ENCODE measurements at regions not wholly inside any gene's neighbourhood (a gene's known extent, or its start where the extent isn't known, plus 50 kb on each side); places are given as distances from the start of the nearest gene placed in this dataset.

DNA sequence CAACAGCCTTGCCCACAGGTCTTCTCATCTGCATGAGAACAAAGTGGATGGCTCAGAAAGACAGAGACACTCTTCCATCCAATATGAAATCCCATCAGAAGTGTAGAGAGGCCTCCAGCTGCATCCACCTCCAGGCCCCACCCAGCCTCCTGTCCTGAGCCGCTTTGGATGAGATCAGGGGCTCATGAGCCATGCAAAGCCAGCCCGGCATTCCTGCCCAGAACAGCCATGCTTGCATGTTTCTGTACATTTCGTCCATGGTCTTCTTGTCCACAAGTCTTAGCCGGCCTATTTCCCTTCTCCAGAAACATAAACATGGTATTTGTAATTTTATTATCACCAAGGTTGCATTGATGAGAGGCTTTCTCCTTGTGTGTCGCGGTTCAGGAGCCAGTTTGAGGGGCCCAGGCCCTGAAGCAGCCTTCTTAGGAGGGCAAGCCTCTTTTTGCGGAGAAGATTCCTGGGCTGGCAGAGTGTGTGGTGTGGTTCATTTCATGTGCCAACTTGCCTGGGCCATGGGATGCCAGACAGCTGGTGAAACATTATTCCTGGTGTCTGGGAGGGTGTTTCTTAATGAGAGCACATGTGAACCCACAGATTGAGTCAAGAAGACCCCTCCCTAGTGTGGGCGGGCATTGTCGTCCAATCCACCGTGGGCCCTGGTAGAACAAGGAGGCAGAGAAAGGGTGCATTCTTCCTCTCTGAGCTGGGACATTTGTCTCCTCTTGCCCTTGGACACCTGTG lies 928.9 kb downstream of the TBC1D22A start:
- no peak for DNase-seq

DNA sequence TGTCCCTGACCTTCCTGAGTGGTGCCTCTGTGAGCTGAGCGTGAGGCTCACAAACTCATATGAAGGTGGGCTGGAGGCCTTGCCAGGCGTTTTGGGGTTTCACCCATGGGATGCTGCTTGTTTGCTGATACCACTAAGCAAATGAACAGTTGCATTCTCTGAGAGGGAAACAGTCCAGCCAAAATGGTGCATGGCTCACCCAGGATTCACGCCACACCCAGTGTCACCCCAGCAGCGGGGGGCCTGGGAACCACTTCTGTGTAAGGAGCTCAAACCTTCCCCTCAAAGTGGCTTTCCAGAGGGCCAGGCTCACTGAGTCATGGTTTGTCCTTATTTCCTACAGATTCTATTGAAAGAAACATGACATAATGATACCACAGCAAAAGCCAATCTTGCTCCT lies 928.1 kb downstream of the TBC1D22A start:
- no peak for DNase-seq

DNA sequence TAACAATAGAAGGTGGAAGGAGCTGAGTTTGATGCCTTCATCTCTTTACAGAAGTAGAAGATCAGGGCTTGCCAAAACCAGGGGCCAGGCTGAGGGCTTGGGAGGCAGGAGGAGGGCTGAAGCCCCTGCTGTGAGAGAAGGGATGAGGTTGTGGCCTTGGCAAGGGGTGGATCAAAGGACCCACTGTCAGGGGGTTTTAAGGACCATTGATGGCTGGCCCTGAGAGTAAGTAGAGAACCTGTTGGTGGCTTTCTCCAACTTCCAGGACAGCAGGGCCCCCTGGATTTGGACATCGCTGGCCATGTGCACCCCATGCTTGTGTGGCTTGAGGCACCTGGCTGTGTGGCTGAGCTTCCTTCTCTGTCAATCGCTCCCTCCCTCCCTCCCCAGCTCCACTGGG lies 927.7 kb downstream of the TBC1D22A start:
- no peak for DNase-seq

DNA sequence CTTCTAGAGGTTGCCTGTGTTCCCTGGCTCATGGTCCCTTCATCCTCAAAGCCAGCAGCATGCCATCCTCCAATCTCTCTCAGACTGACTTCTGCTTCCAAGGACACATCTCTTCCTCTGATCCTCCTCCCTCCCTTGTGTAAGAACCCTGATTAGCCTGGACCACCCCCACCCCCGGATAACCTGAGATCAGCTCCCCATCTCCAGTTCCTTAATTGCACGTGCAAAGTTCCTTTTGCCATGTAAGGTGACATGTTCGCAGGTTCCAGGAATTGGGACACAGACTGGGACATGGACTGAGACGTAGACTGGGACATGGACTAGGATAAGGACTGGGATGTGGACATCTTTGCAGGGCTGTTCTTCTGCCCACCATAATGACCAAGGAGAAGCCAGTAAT lies 925.3 kb downstream of the TBC1D22A start:
- DNase-seq: no peak

DNA sequence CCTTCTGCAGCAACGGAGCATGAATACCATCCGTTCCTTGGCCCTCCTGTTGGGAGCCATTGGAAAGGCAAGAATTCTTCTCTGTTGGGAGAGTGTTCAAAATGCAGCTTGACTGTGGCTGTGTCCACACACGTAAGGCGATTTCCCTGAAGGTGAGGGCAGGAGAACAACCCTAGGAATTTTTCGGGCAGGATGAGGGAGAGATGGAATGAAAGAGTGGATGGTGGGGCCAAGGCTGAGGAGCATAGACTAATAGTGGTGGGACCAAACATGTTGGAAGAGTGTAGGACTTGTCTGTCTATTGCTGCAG lies 924.9 kb downstream of the TBC1D22A start:
- no peak for DNase-seq

DNA sequence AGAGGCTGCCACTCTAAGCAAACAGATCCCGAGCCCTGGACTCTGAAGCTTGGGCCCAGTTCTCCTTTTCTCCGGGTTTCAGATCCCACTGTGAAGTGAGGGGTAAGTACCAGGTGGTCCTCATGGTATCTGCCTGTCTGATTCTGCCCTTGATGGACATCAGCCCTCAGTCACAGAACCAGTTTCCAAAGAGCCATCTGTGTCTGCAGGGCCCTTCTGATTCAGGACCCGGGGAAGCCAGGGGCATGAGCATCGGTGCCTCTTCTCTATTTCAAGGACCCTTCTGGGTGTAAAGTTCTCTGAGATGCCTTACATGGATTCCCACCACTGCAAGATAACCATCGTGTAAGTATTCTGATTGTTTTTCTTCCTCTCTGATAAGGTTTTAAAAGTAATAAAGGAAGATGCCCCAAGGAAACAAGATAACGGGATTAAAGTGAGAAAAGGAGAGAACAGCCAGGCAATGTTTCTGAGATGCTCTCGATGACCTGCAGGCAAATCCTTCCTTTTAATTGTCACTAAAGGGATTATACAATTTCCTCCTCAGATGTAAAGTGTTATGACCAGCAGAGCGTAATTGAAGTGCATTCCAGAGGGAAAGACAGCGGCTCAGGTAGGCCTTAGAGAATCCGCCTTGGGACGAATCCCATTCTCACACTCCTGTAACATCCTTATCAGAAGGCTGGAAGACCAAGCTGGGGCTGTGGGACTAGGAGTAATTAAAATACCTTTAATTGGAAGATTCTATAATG lies 924.3 kb downstream of the TBC1D22A start:
- DNase-seq: no peak

DNA sequence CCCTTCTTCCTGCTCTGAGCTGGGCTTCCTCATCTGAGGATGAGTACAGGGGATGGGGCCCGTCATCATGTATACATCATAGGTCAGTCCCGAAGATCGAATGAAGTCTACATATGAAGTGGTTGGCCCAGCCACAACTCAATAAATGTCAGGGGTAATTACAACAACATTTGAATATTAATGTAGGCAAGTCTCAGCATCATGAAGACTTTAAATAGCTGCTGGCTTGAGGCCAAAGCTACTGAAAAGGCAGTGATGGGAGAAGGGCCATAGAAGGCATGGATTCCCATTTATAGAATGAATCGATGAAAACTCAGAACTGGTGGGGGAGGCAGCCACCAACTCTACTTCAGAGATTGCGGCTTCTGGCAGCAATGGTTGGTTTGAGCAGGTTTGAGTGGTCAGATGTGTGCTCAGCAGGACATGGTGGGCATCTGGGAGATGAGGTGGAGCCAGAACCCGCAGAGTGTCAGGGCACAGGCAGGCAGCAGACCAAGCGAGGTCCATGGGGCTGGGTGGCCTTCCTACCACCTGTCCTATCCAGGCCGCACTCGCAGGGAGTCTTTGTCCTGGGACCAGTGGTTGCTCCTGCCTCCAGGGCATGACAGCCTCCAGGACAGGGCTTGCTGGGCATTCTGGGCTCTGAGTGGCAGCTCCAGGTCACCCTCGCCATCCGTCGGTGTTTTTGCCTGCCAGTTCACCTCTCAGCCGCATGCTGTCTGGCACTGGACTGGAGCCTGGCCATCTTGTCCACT lies 919.1 kb downstream of the TBC1D22A start:
- DNase-seq: no peak

DNA sequence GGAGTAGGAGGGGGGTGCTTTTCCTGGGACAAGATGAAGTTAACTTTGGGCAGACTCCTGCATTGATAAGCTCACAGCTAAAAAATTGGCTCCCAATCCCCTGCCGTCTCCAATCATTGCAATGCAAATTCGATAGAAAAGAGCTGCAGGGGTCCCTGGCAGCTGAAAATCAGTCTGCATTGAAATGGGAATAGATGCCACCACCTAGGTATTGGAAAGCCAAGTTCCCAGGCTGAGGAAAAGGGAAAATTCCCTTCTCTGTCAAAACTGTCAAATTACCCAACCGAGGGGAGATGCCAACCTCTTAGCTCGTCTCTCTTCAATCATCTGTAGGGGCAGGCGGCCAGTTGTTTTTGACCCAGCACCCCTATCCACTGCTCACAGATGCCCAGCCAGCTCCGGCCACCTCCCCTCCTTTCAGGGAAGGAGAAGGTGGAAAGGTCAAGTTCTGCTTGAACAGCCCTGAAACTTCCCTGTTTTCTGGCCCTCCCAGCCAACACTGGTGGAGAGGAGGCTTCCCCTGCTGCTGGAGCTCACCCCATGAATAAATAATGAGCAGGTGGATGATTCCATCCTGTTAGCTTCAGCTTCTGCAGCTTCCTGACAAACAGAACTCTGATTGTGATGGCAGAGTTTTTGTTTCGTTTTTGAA lies 916.3 kb downstream of the TBC1D22A start:
- no peak for DNase-seq

DNA sequence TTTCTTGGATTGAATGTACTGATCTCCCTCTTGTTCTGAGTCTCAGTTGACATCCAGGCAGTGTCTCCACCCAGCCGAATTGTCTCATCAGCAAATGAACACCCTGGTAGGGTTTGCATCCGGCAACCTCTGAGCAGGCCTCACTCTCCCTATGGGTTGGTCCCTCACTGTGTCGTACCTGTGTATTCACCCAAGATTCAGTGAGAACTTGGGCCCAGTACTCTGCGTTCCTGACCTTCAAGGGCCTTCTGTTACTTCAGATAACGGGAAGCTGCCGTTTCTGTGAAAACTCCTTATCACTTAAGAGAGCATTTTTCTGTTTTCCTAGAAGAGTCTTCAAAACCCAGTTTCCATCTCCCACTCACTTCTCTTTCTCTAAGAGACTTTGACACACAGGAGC lies 915.6 kb downstream of the TBC1D22A start:
- no peak for DNase-seq

DNA sequence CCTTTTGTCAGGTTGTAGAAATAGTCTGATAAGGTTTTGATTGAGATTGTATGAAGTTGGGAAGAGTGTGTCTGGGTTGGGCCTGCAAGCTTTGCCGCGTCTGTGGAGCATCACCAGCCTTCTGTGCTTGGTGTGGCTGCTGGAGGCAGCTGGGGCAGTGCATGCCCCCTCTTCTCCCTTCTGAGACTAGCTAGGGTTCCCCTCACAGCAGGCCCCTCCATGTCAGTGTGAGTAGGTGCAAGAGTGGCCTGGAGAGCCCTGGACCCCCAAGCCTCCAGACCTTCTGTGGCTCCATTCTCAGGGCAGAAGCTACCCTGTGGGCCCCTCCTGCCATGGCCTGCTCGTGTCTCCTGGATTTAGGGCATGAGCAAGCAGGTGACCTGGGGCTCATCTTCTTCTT lies 914.2 kb downstream of the TBC1D22A start:
- DNase-seq: no peak

DNA sequence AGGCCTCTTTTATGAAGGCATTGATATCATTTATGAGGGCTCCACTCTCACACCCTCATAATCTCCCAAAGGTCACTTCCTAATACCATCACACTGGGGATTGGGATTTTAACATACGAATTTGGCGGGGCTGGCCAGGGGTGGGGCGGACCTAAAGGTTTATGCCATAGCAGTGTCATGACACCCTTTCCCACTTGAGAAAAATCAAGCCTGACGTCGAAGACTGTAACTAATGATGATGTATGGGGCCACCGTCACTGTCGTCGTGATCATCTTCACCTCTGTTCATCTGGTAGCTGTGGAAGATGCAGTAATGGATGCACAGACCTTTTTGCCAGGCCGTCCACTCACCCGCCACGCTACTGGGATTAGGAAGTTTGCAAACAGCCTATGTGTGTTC lies 912.1 kb downstream of the TBC1D22A start:
- no peak for DNase-seq

DNA sequence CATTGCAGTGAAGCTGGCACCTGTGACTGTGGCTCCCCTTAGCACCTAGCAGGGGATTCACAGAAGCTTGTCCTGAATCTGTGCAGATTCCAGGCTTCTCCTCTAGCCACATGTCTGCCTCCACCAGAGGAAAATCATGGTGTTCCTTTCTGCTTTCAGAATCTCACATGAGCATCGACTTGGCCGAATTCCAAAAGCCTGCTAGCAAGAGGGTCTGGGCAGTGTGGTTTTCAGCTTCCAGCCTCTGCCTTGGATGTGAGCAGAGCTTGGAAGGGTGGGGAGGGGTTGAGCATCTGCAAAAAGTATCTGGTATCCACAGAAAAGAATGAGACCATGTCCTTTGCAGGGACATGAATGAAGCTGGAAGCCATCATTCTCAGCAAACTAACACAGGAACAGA lies 911.1 kb downstream of the TBC1D22A start:
- no peak for DNase-seq

DNA sequence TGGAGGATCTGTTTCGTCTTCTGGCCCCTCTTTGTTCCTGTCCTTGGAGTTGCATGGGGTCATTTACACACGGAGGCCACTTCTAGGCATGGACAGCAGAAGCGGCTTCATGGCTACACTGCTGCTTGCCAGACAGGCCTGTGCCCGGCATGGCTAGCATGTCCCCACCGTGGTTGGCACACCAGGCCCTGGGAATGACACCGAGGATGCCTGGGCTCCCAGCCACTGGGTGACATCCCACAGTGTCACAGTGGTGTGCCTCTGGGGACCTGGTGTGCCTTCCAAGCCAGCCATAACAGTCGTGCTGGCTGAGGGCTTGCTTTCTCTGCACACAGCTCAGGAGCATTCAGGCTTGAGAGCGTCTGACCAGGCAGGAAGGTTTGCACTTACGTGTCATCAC lies 910.1 kb downstream of the TBC1D22A start:
- DNase-seq: no peak

DNA sequence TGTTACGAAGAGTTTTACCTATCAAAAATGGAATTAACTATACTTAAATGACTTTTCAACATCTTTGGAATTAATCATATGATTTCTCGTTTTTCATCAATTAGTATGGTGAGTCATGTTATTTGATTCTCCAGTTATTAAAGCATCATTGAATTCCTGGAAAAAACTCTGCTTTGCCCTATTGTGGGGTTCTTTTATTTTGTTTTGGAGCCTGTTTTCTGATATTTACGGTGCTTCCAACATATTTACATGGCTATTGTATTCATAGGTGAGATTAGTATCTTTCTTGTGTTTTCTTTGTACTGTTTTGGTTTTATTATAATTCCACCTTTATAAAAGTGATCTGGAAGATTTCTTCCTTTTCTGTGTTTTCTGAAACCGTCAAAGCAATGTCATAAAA lies 902.7 kb downstream of the TBC1D22A start:
- no peak for DNase-seq

DNA sequence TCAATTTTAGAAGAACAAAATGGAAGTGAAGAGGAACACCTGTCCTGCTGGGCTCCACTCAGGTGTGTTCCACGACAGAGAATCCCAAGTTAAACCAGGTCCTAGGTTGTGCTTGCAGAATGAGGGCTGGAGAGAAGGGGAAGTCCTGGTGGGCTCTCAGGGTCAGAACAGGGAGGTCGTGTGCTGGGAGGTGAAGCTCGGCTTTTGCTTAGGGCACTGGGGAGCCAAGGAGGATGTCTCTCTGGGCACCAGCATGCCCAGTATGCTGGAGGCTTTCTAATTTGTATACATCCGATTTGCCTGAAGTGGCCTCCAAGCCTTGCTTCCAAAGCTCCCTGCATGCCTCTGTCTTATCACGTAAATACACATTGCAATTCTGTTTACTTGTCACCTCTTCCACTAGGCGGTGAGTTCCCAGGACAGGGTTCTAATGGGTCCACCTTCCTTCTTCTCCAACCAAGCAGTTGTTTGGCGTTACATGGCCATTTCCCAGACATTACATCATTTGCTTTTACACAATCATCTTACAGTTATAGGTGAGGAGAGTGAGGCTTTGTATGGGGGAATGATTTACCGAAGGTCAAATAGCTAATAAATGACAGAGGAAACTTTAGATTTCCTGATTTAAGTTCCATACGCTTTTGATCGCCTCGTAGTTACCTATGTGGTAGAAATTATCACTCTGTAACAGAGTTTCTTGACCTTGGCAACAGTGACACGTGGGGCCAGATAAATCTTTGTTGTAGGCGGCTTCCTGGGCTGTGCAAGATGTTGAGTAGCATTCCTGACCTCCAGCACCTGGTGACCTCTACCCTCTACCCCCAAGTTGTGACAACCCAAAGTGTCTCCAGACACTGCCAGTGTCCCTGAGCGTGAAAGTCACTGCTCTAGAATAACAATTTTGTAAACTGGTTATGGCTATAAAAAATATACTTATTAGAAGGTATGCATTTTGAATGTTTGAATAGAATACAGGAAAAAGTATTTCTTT lies 901.5 kb downstream of the TBC1D22A start:
- no peak for DNase-seq

DNA sequence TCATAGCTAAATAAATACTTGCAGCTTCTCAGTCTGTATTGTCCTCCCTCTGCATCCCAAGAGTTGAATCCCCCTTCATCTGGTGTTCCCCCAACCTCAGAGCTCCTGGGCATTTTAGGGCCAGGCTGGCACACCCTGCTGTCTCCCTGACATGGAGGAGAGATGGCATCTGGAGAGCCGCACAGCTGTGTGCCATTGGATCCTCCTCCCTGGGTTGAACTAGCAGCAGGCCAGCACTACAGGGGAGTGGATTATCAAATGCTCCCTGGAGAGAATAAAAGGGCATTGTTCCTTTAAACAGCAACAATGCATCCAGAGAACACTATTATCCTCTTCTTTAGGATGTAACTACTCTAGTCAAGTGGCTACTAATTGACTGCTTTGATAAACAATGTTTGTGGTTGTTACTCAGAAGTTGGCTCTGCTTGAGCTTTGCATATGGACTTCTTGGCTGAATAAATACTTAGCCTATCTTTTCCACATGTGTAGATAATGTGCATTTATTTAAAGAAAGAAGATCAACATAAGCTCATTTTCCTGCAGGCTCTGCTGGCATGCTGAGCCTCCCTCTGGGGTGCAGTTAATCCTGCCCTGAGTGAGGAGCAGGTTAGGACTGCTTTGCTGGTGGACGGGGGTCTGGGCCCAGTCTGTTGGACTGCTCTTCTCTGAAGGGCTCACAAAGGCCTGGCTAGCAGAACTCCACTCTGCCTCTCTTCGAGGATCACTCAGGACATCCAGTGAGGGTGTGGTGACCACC lies 897.2 kb downstream of the TBC1D22A start:
- no peak for DNase-seq

DNA sequence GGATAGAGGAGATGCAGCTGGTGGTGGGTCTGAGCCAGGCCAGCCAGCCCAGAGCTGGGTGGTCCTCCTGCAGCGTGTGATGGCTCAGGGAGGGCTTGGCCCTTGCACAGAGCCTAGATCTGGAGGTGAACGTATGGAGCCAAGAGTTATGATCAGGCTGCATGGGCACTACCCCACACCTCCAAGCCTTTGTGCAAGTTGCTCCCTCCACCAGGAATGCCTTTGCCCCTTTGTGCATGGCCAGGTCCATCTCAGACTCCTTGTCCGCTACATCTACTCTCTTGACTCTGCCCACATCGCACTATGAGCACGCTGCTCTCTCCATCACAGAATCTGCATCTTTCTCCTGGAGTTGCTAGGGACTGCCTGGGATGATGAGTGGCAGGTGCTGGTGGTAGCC lies 895.7 kb downstream of the TBC1D22A start:
- DNase-seq: no peak

DNA sequence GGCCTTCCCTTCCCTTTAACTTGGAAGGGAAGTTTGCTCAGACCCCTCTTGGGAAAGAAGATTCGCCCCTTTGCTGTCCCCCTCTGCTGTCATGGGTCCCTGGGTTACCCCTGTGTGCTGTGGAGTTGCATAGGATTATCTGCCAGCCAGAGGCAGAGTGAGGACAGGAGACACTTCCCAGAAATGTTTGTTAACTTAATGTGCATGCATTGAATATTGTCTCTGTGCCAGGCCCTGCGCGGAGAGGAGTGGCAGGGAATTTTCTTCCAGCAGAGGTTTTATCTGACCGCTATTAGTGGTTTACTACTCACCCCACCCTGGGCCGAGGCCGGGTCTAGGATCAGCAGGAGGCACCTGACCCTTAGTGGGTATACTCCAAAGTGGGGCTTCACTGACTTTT lies 894.8 kb downstream of the TBC1D22A start:
- DNase-seq: no peak

DNA sequence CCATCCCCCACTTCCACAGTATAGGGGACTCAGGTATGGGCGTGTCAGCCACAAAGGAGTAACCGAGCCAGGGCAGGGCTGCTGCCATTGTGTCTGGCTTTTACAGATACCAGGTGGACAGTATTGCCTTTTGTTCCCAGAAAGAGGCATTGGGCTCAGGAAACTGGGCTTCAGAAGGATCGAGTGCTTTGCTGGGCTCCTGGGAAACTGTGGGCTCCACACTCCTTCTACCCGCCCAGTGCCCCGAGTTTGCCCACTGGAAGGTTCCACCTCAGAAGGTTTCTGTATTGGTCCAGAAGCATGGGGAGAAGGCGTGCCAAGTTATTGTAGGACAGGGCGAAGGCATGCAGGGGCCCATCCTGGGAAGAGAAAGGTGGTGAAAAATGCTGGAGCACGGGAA lies 894.4 kb downstream of the TBC1D22A start:
- no peak for DNase-seq

DNA sequence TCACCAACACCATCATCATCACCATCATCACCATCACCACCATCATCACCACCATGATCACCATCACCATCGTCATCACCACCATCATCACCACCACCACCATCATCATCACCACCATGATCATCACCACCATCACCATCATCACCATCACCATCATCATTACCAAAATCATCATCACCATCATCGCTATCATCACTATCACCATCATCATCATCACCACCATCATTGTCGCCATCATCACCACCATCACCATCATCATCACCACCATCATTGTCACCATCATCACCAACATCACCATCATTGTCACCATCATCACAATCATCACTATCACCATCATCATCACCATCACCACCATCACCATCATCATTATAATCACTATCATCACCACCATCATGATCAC lies 893.5 kb downstream of the TBC1D22A start:
- no peak for DNase-seq

DNA sequence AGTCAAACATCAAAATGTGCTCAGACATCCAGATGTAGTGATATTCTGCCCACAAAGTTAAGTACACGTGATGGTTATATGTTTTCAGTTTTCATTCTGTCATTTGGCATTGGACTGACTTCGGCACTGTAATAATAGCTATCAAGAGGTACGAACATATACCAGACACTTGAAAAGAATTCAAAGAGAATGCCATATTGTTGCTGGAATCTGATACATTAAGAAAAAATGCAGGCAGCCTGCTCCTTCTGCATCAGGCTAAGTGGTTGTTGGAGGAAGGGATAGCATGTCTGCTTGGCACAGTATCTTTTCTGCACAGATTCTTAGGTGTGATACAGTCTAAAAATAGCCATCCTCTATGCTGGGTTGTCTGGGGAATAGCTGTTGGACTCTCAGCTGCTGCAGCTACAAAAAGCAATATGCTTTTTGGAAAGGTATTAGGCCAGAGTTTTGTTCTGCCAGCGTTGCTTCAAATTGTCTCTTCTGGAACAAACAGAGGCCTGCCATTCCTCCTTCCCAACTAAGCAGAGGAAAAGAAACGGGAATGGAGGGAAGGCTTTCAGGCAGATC lies 892.6 kb downstream of the TBC1D22A start:
- DNase-seq: no peak

Data from CD4-positive, alpha-beta T cell treated with Interleukin-21 for 1 hour (primary cell).